H9 (cell line): ENCODE measurements at regions not wholly inside any gene's neighbourhood (a gene's known extent, or its start where the extent isn't known, plus 50 kb on each side); places are given as distances from the start of the nearest gene placed in this dataset.

ENCODE experiments used
- DNase-seq: peaks from one replicate; pipeline ENCODE4 v3.0.0-alpha.2; 2017
- H2AFZ ChIP-seq: one replicate; pipeline ENCODE4 v1.6.1; 2013; ENCODE audit warnings: mild to moderate bottlenecking, low read length, control low read depth, moderate library complexity
- H2AK5ac ChIP-seq: 2 replicates; pipeline ENCODE4 v1.6.1; 2013; ENCODE audit warnings: low read length, control low read depth, mixed read lengths; ENCODE audit not compliant: insufficient read length
- H2BK120ac ChIP-seq: one replicate; pipeline ENCODE4 v1.6.1; 2013; ENCODE audit warnings: low read depth, mild to moderate bottlenecking, low read length, control low read depth, inconsistent platforms; ENCODE audit not compliant: poor library complexity, severe bottlenecking
- H2BK12ac ChIP-seq: 2 replicates; pipeline ENCODE4 v1.6.1; 2013; ENCODE audit warnings: low read length, control low read depth, mixed read lengths, low read depth; ENCODE audit not compliant: insufficient read length
- H2BK15ac ChIP-seq: 2 replicates; pipeline ENCODE4 v1.6.1; 2013; ENCODE audit warnings: low read depth, low read length, control low read depth
- H2BK20ac ChIP-seq: one replicate; pipeline ENCODE4 v1.6.1; 2013; ENCODE audit warnings: low read depth, mild to moderate bottlenecking, low read length, control low read depth, inconsistent platforms; ENCODE audit not compliant: poor library complexity, severe bottlenecking
- H2BK5ac ChIP-seq: 2 replicates; pipeline ENCODE4 v1.6.1; 2013; ENCODE audit warnings: low read length, control low read depth, mixed read lengths; ENCODE audit not compliant: insufficient read length
- H3K14ac ChIP-seq: 2 replicates; pipeline ENCODE4 v1.6.1; 2013; ENCODE audit warnings: low read length, control low read depth; ENCODE audit not compliant: insufficient read depth
- H3K18ac ChIP-seq: 2 replicates; pipeline ENCODE4 v1.6.1; 2013; ENCODE audit warnings: low read depth, mild to moderate bottlenecking, mixed read lengths, low read length, control low read depth; ENCODE audit not compliant: insufficient read length
- H3K23ac ChIP-seq: 2 replicates; pipeline ENCODE4 v1.6.1; 2013; ENCODE audit warnings: low read length, control low read depth, mixed read lengths, low read depth; ENCODE audit not compliant: insufficient read length
- H3K23me2 ChIP-seq: 2 replicates; pipeline ENCODE4 v1.6.1; 2013; ENCODE audit warnings: low read depth, mild to moderate bottlenecking, mixed read lengths, low read length, control low read depth; ENCODE audit not compliant: insufficient read length, poor library complexity, severe bottlenecking
- H3K27ac ChIP-seq: 2 replicates; pipeline ENCODE4 v1.5.1; 2013; ENCODE audit warnings: low read length, control low read depth, mixed read lengths, low read depth; ENCODE audit not compliant: insufficient read length
- H3K27me3 ChIP-seq: 2 replicates; pipeline ENCODE4 v1.6.1; 2013; ENCODE audit warnings: low read length, control low read depth, inconsistent platforms; ENCODE audit not compliant: insufficient read depth
- H3K4ac ChIP-seq: 2 replicates; pipeline ENCODE4 v1.6.1; 2013; ENCODE audit warnings: low read depth, mild to moderate bottlenecking, control low read depth, inconsistent platforms, low read length, moderate library complexity
- H3K4me1 ChIP-seq: 2 replicates; pipeline ENCODE4 v1.6.1; 2013; ENCODE audit warnings: low read length, control low read depth, inconsistent platforms; ENCODE audit not compliant: insufficient read depth
- H3K4me2 ChIP-seq: 2 replicates; pipeline ENCODE4 v1.6.1; 2013; ENCODE audit warnings: low read length, control low read depth, mixed read lengths; ENCODE audit not compliant: insufficient read length, insufficient read depth
- H3K56ac ChIP-seq: 2 replicates; pipeline ENCODE4 v1.6.1; 2013; ENCODE audit warnings: low read depth, mild to moderate bottlenecking, mixed read lengths, low read length, control low read depth; ENCODE audit not compliant: insufficient read length
- H3K79me1 ChIP-seq: 2 replicates; pipeline ENCODE4 v1.6.1; 2013; ENCODE audit warnings: low read depth, mild to moderate bottlenecking, moderate library complexity, low read length, control low read depth, inconsistent platforms; ENCODE audit not compliant: insufficient read depth, poor library complexity, severe bottlenecking
- H3K79me2 ChIP-seq: 2 replicates; pipeline ENCODE4 v1.6.1; 2013; ENCODE audit warnings: low read length, control low read depth, inconsistent platforms; ENCODE audit not compliant: insufficient read depth
- H3K9ac ChIP-seq: 2 replicates; pipeline ENCODE4 v1.6.1; 2013; ENCODE audit warnings: low read length, control low read depth, mixed read lengths; ENCODE audit not compliant: insufficient read length; ENCODE audit errors: extremely low read depth
- H3K9me3 ChIP-seq: one replicate; pipeline ENCODE4 v1.6.1; 2013; ENCODE audit warnings: low read depth, low read length, inconsistent platforms; ENCODE audit not compliant: control insufficient read depth
- H3T11ph ChIP-seq: one replicate; pipeline ENCODE4 v1.6.1; 2013; ENCODE audit warnings: mild to moderate bottlenecking, low read length, control low read depth, inconsistent platforms
- H4K20me1 ChIP-seq: one replicate; pipeline ENCODE4 v1.6.1; 2013; ENCODE audit not compliant: control insufficient read depth, insufficient read length, insufficient read depth
- H4K5ac ChIP-seq: 2 replicates; pipeline ENCODE4 v1.6.1; 2013; ENCODE audit warnings: low read depth, mild to moderate bottlenecking, mixed read lengths, low read length, control low read depth; ENCODE audit not compliant: insufficient read length
- H4K8ac ChIP-seq: replicated peaks from 2 replicates; pipeline ENCODE4 v1.6.1; 2013; ENCODE audit warnings: low read length, control low read depth, mixed read lengths, low read depth; ENCODE audit not compliant: insufficient read length
- H4K91ac ChIP-seq: 2 replicates; pipeline ENCODE4 v1.6.1; 2013; ENCODE audit warnings: low read depth, mild to moderate bottlenecking, moderate library complexity, mixed read lengths, low read length, control low read depth; ENCODE audit not compliant: insufficient read length
- H3K27ac Mint-ChIP-seq, 3 experiments: 2 replicates in 2 of 3; 3 replicates in 1 of 3; pipeline ENCODE4 v1.8.0; 2020 to 2021; ENCODE audit warnings: mixed read lengths in 3 of 3, mild to moderate bottlenecking in 1 of 3, moderate library complexity in 1 of 3
- H3K27me3 Mint-ChIP-seq: 2 replicates; pipeline ENCODE4 v1.8.0; 2021; ENCODE audit warnings: low read depth, mild to moderate bottlenecking, moderate library complexity, mixed read lengths
- H3K36me3 Mint-ChIP-seq, 3 experiments: 2 replicates in 2 of 3; 3 replicates in 1 of 3; pipeline ENCODE4 v1.8.0; 2020 to 2021; ENCODE audit warnings: low read depth in 3 of 3, mixed read lengths in 3 of 3; ENCODE audit not compliant: insufficient read depth in 1 of 3
- H3K4me1 Mint-ChIP-seq, 2 experiments: 2 replicates each; pipeline ENCODE4 v1.8.0; 2020; ENCODE audit warnings: mixed read lengths in 2 of 2
- H3K4me3 Mint-ChIP-seq, 2 experiments: 2 replicates in 1 of 2; 3 replicates in 1 of 2; pipeline ENCODE4 v1.8.0; 2020 to 2021; ENCODE audit warnings: mild to moderate bottlenecking in 2 of 2, mixed read lengths in 2 of 2, moderate library complexity in 1 of 2
- H3K9me3 Mint-ChIP-seq, 2 experiments: 2 replicates in 1 of 2; 3 replicates in 1 of 2; pipeline ENCODE4 v1.8.0; 2020; ENCODE audit warnings: mild to moderate bottlenecking in 2 of 2, mixed read lengths in 2 of 2, moderate library complexity in 1 of 2
- CTCF ChIP-seq: fragments of 200-600 bp; sonication (generic); conservative IDR thresholded peaks from 3 replicates; pipeline ENCODE4 v1.8.0; 2021; ENCODE audit warnings: antibody characterized with exemption, mild to moderate bottlenecking
- WGBS: extraction: QIAGEN DNeasy Blood & Tissue Kit; methylation state at CpG from one replicate; pipeline ENCODE4 v1.1.7; 2013; ENCODE audit warnings: missing lambda C conversion rate, low lambda C conversion rate, mixed read lengths; ENCODE audit not compliant: insufficient read length; ENCODE audit errors: extremely low coverage; 5-methylcytosine and 5-hydroxymethylcytosine counted together

DNA sequence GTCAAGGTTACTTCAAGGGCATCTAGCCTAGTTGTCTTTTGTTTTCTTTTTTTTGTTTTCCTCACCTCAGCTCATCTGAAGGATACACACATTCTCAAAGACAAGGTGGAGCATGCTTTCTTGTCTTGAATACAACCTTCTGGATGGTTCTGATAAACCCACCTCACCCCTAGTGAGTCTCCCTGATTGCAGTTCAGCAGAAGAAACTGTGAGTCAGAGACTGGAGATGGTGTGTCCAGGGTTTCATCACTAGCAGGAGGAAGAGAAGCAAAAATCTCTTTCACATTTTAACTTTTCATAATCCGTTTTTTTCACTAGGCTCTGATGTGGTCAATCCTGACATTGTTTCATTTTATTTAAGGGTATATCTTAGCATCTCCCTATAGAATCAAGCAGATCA is 143.0 kb upstream of the NRBF2 start:
- Histone ChIP-seq H3K4me2 (no peak overlapping the region), H3K27ac (no peak overlapping the region), H3K18ac (no peak overlapping the region), H2BK120ac (no peak overlapping the region), H2AK5ac (no peak overlapping the region), H2BK20ac (no peak overlapping the region), H3K79me2 (no peaks in the 10 kb centered on the region), H3K27me3 (no peaks in the 10 kb centered on the region), H2BK5ac (no peak overlapping the region), H4K5ac (no peak overlapping the region), H3K14ac (no peak overlapping the region), H3K9ac (no peak overlapping the region), H3K9me3 (no peaks in the 10 kb centered on the region), H4K8ac (no peak overlapping the region), H2AFZ (no peak overlapping the region), H3K23ac (no peak overlapping the region), H3K79me1 (no peaks in the 10 kb centered on the region), H3T11ph (no peak overlapping the region), H3K23me2 (no peaks in the 10 kb centered on the region), H4K91ac (no peak overlapping the region), H4K20me1 (no peaks in the 10 kb centered on the region), H2BK15ac (no peak overlapping the region), H2BK12ac (no peak overlapping the region), H3K56ac (no peak overlapping the region), H3K4ac (no peak overlapping the region), H3K4me1 (no peaks in the 10 kb centered on the region)
- TF ChIP-seq CTCF: no peak
- H3K27ac Mint-ChIP-seq: no peak overlapping the region
- no peaks in the 10 kb centered on the region for H3K36me3 Mint-ChIP-seq
- no CpG with 5 or more reads among the region's 1 CpG for WGBS
- DNase-seq: no peak
- H3K4me3 Mint-ChIP-seq: no peak overlapping the region
- H3K9me3 Mint-ChIP-seq: no peaks in the 10 kb centered on the region
- H3K4me1 Mint-ChIP-seq: peaks cover 0 to 2% of the 10 kb centered on the region in 2 experiments; a peak in 1 of 4 replicates
- no peaks in the 10 kb centered on the region for H3K27me3 Mint-ChIP-seq
